ENCODE measurements at regions not wholly inside any gene's neighbourhood (a gene's known extent, or its start where the extent isn't known, plus 50 kb on each side); places are given as distances from the start of the nearest gene placed in this dataset.
"Not testable (repeated sequence)": the region's sequence is repeated elsewhere in the genome, so short reads cannot be mapped to it uniquely, and the experiment has no call there.

DNA sequence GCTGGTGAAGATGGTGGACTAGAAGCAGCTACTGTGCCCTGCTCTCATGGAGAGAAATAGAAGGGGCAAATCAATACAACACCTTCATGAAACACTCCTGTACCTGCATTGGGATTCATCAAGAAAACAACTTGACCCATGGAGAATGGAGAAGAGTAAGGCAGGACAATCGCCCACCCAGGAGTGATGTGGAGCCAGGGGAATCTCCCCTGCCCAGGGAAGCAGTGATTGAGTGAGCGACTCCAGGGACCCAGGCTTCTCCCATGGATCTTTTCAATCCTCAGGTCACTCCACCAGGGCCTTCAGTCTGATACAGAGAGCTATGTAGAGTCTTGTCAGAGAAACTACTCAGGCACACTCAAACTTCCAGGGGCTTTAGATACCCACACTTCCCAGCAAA lies 161.9 kb upstream of the DYRK2 start:
- no peaks in the 10 kb centered on the region for H3K9me3 ChIP-seq (ENCODE audit: low read depth)
- no peak for DNase-seq (ENCODE audit: low read depth in 1 of 2, low spot score in 1 of 2)
- no peak overlapping the region for H3K27ac ChIP-seq
- TF ChIP-seq, protein P1, sequence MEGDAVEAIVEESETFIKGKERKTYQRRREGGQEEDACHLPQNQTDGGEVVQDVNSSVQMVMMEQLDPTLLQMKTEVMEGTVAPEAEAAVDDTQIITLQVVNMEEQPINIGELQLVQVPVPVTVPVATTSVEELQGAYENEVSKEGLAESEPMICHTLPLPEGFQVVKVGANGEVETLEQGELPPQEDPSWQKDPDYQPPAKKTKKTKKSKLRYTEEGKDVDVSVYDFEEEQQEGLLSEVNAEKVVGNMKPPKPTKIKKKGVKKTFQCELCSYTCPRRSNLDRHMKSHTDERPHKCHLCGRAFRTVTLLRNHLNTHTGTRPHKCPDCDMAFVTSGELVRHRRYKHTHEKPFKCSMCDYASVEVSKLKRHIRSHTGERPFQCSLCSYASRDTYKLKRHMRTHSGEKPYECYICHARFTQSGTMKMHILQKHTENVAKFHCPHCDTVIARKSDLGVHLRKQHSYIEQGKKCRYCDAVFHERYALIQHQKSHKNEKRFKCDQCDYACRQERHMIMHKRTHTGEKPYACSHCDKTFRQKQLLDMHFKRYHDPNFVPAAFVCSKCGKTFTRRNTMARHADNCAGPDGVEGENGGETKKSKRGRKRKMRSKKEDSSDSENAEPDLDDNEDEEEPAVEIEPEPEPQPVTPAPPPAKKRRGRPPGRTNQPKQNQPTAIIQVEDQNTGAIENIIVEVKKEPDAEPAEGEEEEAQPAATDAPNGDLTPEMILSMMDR (IDR thresholded peaks at IDR 0.05; ENCODE audit: low read depth, low read length): no peak
- peaks cover 21% of the 10 kb centered on the region for H3K4me1 ChIP-seq (ENCODE audit: low read depth)
- no peak overlapping the region for H3K4me3 ChIP-seq
- H3K27me3 ChIP-seq: no peaks in the 10 kb centered on the region
- H3K36me3 ChIP-seq: no peaks in the 10 kb centered on the region

DNA sequence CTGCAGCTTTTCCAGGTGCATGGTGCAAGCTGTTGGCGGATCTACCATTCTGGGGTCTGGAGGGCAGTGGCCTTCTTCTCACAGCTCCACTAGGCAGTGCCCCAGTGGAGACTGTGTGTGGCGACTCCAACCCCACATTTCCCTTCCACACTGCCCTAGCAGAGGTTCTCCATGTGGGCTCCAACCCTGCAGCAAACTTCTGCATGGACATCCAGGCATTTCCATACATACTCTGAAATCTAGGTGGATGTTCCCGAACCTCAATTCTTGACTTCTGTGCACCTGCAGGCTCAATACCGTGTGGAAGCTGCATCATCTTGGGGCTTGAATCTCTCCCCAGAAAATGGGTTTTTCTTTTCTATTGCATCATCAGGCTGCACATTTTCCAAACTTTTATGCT lies 160.2 kb upstream of the DYRK2 start:
- H3K36me3 ChIP-seq; H3K4me3 ChIP-seq; H3K27me3 ChIP-seq; DNase-seq (ENCODE audit: low read depth in 1 of 2, low spot score in 1 of 2); H3K9me3 ChIP-seq (ENCODE audit: low read depth); H3K27ac ChIP-seq: not testable (repeated sequence)
- H3K4me1 ChIP-seq (ENCODE audit: low read depth): peaks cover 13% of the 10 kb centered on the region

DNA sequence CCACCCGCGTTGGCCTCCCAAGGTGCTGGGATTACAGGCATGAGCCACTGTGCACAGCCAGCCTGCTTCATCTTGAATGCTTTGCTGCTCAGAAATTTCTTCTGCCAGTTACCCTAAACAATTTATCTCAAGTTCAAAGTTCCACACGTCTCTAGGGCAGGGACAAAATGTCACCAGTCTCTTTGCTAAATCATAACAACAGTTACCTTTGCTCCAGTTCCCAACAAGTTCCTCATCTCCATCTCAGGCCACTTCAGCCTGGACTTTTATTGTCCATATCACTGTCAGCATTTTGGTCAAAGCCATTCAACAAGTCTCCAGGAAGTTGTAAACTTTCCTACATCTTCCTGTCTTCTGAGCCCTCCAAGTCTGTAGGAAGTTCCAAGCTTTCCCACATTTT lies 159.5 kb upstream of the DYRK2 start:
- TF ChIP-seq, protein P1 (IDR thresholded peaks at IDR 0.05; ENCODE audit: low read depth, low read length): no peak
- no peak for DNase-seq (ENCODE audit: low read depth in 1 of 2, low spot score in 1 of 2)
- H3K36me3 ChIP-seq: no peaks in the 10 kb centered on the region
- no peak overlapping the region for H3K27ac ChIP-seq
- H3K9me3 ChIP-seq (ENCODE audit: low read depth): no peaks in the 10 kb centered on the region
- H3K27me3 ChIP-seq: no peaks in the 10 kb centered on the region
- H3K4me1 ChIP-seq (ENCODE audit: low read depth): peaks cover 7% of the 10 kb centered on the region
- H3K4me3 ChIP-seq: no peak overlapping the region

DNA sequence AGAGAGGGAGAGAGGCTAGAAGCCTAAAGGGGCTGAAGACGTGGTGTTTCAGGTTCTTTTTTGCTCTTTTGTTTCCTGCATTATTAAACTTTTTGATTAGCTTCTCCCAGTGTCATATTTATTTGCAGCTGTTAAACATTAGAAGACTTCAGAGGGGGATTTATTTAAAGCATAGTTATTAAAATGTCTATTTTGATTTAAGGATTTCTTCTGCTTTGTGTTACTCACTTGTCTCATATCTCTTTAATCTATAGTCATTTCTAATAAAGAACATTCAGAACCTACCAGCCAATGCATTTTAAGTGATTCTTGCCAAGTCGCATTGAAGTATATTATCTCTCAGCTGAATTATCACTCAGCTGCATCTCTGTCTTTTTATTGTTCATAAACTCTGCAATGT lies 152.0 kb upstream of the DYRK2 start:
- no peak overlapping the region for H3K27ac ChIP-seq
- TF ChIP-seq, protein P1 (IDR thresholded peaks at IDR 0.05; ENCODE audit: low read depth, low read length): no peak
- no peaks in the 10 kb centered on the region for H3K27me3 ChIP-seq
- no peak for DNase-seq (ENCODE audit: low read depth in 1 of 2, low spot score in 1 of 2)
- H3K4me1 ChIP-seq (ENCODE audit: low read depth): no peaks in the 10 kb centered on the region
- H3K4me3 ChIP-seq: no peak overlapping the region
- no peaks in the 10 kb centered on the region for H3K9me3 ChIP-seq (ENCODE audit: low read depth)
- H3K36me3 ChIP-seq: no peaks in the 10 kb centered on the region

DNA sequence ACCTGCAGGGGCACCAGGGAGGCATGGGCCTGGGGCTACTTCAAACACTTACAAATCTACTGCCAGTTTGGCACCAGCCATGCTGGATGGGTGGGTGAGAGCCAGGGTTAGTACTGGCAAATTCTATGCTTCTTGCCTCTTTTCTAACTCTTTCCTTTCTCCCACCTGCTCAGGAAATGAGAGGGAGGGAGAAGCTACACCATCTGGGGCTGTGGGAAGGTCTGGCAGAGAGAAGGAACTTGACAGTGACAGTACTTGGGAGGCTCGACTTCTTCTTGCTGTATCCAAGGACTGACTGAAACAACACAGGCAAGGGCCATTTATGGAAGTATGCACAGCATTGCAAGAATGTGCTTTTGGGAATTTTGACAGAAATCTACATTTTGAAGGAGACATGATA lies 149.6 kb upstream of the DYRK2 start:
- H3K27ac ChIP-seq: no peak overlapping the region
- H3K4me1 ChIP-seq (ENCODE audit: low read depth): no peaks in the 10 kb centered on the region
- TF ChIP-seq, protein P1 (IDR thresholded peaks at IDR 0.05; ENCODE audit: low read depth, low read length): no peak
- H3K27me3 ChIP-seq: no peaks in the 10 kb centered on the region
- no peaks in the 10 kb centered on the region for H3K9me3 ChIP-seq (ENCODE audit: low read depth)
- no peaks in the 10 kb centered on the region for H3K36me3 ChIP-seq
- H3K4me3 ChIP-seq: no peak overlapping the region
- no peak for DNase-seq (ENCODE audit: low read depth in 1 of 2, low spot score in 1 of 2)

DNA sequence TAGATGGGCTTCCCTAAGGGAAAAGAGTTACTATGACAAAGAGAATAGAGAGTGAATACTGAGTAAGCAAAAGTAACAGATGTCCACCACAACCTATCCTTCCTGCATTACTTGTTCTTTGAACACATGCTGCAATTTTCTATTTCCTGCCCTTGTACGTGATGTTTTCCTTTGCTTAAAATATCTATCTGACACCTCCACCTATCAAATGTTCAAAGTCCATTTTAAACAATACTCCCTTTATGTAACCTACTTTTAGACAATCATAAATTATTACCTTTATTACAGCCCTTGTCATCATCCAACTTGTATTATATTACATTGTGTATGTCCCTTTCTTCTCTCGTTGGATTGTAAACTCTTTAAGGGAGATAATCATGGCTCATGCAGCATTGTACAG lies 147.2 kb upstream of the DYRK2 start:
- Histone ChIP-seq H3K36me3 (no peaks in the 10 kb centered on the region), H3K27me3 (no peaks in the 10 kb centered on the region), H3K4me3 (no peak overlapping the region), H3K27ac (no peak overlapping the region), H3K9me3 (ENCODE audit: low read depth) (no peaks in the 10 kb centered on the region), H3K4me1 (ENCODE audit: low read depth) (no peaks in the 10 kb centered on the region)
- DNase-seq (ENCODE audit: low read depth in 1 of 2, low spot score in 1 of 2): no peak
- TF ChIP-seq, protein P1 (IDR thresholded peaks at IDR 0.05; ENCODE audit: low read depth, low read length): no peak

Measured in cardiac muscle cell (in vitro differentiated cells and primary cell).